ENCODE measurements at regions not wholly inside any gene's neighbourhood (a gene's known extent, or its start where the extent isn't known, plus 50 kb on each side); places are given as distances from the start of the nearest gene placed in this dataset.

- DNase-seq (ENCODE audit: low read depth) = no peak
Measured at GRCh38 chr2:107222466-107222865, 336.5 kb upstream of the ST6GAL2 start.

- DNase-seq (ENCODE audit: low read depth) = no peak
Measured at GRCh38 chr2:107235491-107236254, 349.7 kb upstream of the ST6GAL2 start.

GRCh38 chr2:107242811-107243210, 356.8 kb upstream of the ST6GAL2 start:
- DNase-seq (ENCODE audit: low read depth) = no peak

DNA sequence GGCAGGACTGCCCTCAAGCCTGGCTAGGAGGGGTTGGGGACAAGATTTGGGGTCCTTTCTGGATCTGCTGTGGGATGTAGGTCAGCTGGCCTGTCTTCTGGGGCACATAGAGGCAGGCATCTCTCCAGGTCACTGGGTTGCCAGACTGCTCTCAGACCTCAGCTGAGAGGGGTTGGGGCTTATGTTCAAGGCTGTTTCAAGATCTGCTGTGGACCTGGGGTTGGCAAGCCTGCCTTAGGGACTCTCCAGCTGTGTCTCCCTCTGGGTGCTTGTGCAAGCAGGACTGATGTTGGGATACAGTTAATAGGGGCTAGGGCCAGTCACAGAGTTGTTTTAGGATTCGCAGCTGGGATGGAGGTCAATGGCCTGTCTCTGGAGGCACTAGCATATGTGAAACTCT, 363.0 kb upstream of the ST6GAL2 start:
- DNase-seq (ENCODE audit: low read depth) = no peak

- no peak for DNase-seq (ENCODE audit: low read depth)
Measured at GRCh38 chr2:107255744-107256143, 369.8 kb upstream of the ST6GAL2 start.

DNA sequence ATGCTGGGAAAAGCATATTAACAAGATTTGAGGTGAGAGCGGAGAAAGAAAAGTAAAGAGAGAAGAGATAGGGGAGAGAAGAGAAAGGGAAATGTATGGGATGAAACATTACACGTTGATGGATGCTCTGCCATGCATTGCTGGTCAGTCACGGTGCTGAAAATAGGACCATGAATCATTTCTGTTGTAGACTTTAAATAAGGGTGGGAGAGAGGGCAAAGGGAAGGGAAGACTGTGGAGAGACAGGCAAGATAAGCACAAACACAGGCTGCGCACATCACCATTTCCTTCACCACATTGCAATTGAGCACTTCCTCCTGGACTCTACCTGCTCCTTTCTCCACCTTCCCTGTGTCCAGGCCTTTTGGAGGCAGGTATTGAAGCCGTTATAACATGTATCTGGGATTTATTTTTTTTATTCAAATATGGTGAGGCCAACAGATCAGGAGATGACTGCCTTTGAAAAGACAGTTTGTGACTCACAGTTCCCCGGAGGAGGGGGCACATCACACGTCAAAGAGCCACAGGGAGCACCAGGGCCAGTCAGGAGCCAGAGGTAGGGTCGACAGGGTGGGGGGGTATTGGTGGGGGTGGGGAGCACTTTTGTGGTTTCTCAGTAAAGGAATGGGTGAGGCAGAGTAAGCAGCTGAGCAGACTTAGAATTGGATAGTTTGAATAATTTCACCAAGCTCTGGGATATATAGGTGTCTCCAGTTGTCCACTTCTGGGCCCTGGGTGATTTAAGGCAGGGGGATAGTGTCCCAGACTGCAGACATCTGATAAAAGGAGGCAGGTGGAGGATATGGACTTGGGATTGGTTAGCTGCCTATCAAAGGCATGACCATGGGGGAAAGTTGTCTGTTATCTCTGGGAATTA, 372.8 kb upstream of the ST6GAL2 start:
- no peak for DNase-seq (ENCODE audit: low read depth)

- no peak for DNase-seq (ENCODE audit: low read depth)
Measured at GRCh38 chr2:107259408-107260195, 373.6 kb upstream of the ST6GAL2 start.

- no peak for DNase-seq (ENCODE audit: low read depth)
Measured at GRCh38 chr2:107263628-107264027, 377.7 kb upstream of the ST6GAL2 start.

DNA sequence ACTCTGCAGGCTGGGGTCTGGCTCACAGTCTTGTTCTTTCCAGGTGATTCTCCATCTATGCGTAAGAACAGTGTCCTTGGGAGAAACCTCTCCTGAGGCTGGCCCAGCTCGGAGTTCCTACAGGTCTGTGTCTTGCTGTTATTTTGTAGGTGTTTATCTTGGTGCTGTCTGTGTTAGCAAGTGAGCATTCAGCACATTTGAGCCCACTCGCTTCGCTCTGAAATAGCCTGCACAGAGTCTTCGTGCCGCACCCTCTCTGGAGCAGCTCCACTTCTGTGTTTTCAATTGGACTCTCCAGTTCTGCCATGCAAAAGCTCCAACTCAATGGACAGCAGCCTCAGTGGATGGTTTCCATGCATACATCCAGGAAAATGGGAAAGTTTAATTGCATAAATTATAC, 378.2 kb upstream of the ST6GAL2 start:
- DNase-seq (ENCODE audit: low read depth) = no peak

DNA sequence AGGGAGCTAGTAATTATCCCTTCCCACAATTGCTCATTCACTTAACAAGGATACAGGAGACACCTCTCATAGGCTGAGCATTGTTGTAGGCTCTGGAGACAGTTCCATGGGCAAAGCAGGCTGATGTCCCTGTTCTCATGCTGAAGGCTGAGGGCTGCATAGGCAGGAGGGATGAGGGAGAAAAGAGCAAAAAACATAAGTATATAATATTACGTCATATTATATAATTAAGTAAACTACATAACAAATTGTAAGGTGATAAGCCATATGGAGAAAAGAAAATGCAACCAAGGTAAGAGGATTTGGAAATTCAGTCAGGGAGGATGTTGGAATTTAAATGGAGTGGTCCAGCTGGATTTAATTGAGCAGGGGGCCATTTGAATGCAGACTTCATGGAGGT, 380.6 kb upstream of the ST6GAL2 start:
- DNase-seq (ENCODE audit: low read depth) = no peak

DNA sequence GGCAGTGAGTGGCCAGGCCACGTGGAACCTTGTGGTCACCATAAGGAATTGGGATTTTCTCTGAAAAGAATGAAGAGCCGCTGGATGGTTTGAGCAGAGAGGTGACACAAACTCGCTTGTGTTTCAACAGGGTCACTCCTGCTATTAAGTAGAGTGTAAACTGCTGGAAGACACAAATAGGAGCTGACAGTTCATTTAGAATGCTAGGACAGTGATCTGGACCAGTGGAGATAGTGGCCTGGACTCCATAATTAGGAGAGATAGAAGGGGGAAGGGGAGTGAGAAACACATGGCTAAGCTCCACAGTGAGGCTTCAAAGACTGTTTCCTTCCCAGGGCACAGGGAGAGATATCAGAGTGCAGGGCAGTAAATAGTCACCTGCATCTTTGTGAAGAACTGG, 381.1 kb upstream of the ST6GAL2 start:
- DNase-seq (ENCODE audit: low read depth) = no peak

DNA sequence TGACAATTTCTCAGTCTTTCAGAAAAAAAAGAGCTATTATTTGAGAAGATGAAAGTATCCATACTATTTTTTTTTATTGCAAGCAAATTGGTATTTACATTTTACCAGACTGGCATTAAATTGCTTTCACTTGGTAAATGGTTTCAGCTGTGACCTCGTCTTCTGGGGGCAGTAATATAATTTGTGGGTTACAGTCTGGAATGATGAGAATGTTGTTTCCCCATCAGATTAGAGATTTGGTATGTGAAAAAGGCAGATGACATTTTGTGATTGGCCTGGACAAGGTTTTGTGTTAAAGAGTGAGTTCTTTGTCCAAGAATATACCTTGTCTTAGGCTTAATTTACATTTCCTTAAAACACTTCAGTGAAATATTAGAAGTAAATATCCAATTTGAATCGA, 390.1 kb upstream of the ST6GAL2 start:
- DNase-seq (ENCODE audit: low read depth) = no peak

- no peak for DNase-seq (ENCODE audit: low read depth)
Measured at GRCh38 chr2:107278672-107279071, 392.7 kb upstream of the ST6GAL2 start.

DNA sequence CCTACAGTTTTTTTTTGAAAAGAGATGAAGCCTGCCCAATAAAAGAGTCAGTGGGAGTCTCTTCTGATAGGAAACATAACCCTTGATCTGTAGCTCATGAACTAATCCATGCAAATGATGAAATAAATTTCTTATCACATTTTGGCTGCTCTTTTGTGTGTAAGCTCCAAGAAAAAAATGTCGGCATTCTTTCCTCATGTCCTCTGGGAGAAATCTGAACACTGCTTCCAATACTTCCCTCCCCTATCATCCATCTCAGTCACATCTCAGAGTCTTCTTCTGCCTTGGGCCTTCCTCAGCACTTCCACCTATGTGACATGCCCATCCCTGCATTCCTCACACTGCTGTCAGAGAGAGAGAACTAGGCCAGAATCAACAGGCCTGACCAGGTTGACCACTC, 395.7 kb upstream of the ST6GAL2 start:
- no peak for DNase-seq (ENCODE audit: low read depth)

- DNase-seq (ENCODE audit: low read depth) = no peak
Measured at GRCh38 chr2:107282135-107282534, 396.2 kb upstream of the ST6GAL2 start.

GRCh38 chr2:107285621-107286299, 399.8 kb upstream of the ST6GAL2 start:
- DNase-seq (ENCODE audit: low read depth) = no peak

GRCh38 chr2:107290041-107290440, 404.1 kb upstream of the ST6GAL2 start:
- DNase-seq (ENCODE audit: low read depth) = no peak

- DNase-seq (ENCODE audit: low read depth) = peak; percentile 0
Measured at GRCh38 chr2:107303964-107304363, 418.0 kb upstream of the ST6GAL2 start.

DNA sequence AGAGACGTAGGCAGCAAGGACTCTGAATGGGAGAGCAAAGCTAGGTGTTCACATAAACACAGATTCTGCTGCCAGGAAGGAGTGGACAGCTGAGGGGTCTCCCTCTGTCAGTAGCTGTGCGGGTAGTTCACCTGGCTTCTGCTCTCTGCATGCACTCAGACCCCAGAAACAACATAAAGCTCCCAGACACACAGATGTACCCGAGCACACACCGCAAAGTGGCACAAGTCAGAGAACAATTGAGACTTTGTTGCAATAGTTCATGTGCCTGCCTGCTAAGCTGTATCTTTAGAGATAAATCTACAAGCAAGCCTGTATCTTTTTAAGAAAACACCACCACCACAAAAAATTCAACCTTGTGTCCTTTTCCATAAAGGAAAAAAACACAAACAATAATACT, 420.0 kb upstream of the ST6GAL2 start:
- DNase-seq (ENCODE audit: low read depth) = no peak

DNA sequence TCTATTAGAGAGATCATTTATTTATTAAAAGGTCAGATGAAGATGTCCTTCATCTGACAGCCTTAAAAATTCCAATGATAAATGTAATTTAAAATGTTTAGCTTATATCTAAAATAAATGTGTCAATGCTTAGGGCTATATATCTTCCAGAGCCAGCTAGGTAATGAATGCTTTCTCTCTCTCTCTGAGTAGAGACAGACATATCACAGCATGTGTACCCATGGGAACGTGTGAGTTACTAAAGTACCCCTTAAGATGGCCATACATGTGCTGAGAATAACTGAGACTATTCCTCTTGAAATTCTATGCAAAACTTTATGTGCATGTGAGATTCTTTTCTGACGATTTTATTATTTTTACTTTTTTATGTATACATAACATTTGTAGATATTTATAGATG, 420.9 kb upstream of the ST6GAL2 start:
- DNase-seq (ENCODE audit: low read depth) = no peak

DNA sequence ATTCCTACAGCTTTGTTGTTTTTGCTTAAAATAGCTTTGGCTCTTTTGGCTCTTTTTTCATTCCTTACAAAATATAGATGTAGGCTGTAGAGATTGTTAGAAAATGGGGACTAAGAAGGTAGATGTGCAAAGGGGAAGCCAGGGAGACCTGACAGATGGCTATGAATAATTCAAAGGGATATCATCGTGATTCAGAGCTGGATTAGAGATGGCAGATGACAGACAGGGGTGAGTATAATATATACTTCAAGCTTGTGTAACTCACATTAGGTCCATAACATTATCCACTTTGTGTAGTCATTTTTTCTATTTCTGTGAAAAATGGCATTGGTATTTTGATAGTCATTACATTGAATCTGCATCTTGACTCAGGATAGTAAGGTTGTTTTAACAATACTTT, 422.9 kb upstream of the ST6GAL2 start:
- no peak for DNase-seq (ENCODE audit: low read depth)

- no peak for DNase-seq (ENCODE audit: low read depth)
Measured at GRCh38 chr2:107312240-107312639, 426.3 kb upstream of the ST6GAL2 start.

Data from EH (cell line).